H1 (cell line): ENCODE measurements at regions not wholly inside any gene's neighbourhood (a gene's known extent, or its start where the extent isn't known, plus 50 kb on each side); places are given as distances from the start of the nearest gene placed in this dataset.

Source experiments
- CTCF ChIA-PET: fragments of 300-600 bp; sonication (Branson Sonifier 250); formaldehyde crosslinking; loops from one replicate; lab custom pipeline; 2021; ENCODE audit not compliant: partially characterized antibody; lab: Charles Lee
- POLR2A ChIA-PET: fragments of 300-600 bp; sonication (Branson Sonifier 250); formaldehyde crosslinking; loops from one replicate; lab custom pipeline; 2021; ENCODE audit warnings: inconsistent platforms; ENCODE audit not compliant: partially characterized antibody; lab: Charles Lee
- DNase-seq, 2 experiments: peaks; one replicate each; pipeline versions ENCODE4 v3.0.0 to v3.0.0-alpha.2; 2010 to 2022; ENCODE audit warnings: low spot score in 2 of 2, low read depth in 1 of 2, mixed read lengths in 1 of 2
- FAIRE-seq: peaks from 2 replicates; lab custom pipeline; 2011; peaks lifted over from hg19 to GRCh38; lab: Jason Lieb, UNC
- H2AFZ ChIP-seq: 2 replicates; pipeline ENCODE4 v1.8.1; 2012; ENCODE audit warnings: low read length, inconsistent platforms
- H2AK5ac ChIP-seq: 2 replicates; pipeline ENCODE4 v1.6.1; 2013; ENCODE audit warnings: low read depth, low read length
- H2BK120ac ChIP-seq: replicated peaks from 2 replicates; pipeline ENCODE3; 2013; ENCODE audit warnings: low read depth, low read length, inconsistent platforms
- H2BK12ac ChIP-seq: 2 replicates; pipeline ENCODE4 v1.6.1; 2013; ENCODE audit warnings: low read depth, low read length
- H2BK15ac ChIP-seq: 2 replicates; pipeline ENCODE4 v1.6.1; 2013; ENCODE audit warnings: low read length
- H2BK20ac ChIP-seq: 2 replicates; pipeline ENCODE4 v1.6.1; 2013; ENCODE audit warnings: low read length
- H2BK5ac ChIP-seq: 2 replicates; pipeline ENCODE4 v1.6.1; 2013; ENCODE audit warnings: low read depth, low read length
- H3K14ac ChIP-seq: 2 replicates; pipeline ENCODE4 v1.6.1; 2013; ENCODE audit warnings: inconsistent platforms; ENCODE audit not compliant: insufficient read length
- H3K18ac ChIP-seq: 2 replicates; pipeline ENCODE4 v1.6.1; 2013; ENCODE audit warnings: low read length; ENCODE audit errors: extremely low read depth
- H3K23ac ChIP-seq: 2 replicates; pipeline ENCODE4 v1.6.1; 2013; ENCODE audit warnings: inconsistent platforms; ENCODE audit not compliant: insufficient read length
- H3K23me2 ChIP-seq: 2 replicates; pipeline ENCODE4 v1.6.1; 2013; ENCODE audit warnings: low read depth, low read length
- H3K27ac ChIP-seq: 2 replicates; pipeline ENCODE4 v1.6.1; 2011; ENCODE audit warnings: low read depth, low read length, inconsistent platforms
- H3K27me3 ChIP-seq, 4 experiments: replicated peaks in 1 of 4; 1 replicate in 1 of 4; 2 replicates in 3 of 4; pipeline versions ENCODE4 v1.6.1 to v1.8.1; 2011 to 2013; ENCODE audit warnings: low read length in 3 of 4, mild to moderate bottlenecking in 3 of 4, inconsistent platforms in 2 of 4, mixed read lengths in 2 of 4, moderate library complexity in 1 of 4; ENCODE audit not compliant: control insufficient read depth in 3 of 4, insufficient read depth in 3 of 4; ENCODE audit errors: extremely low read depth in 1 of 4
- H3K36me3 ChIP-seq, 4 experiments: 2 replicates each; pipeline versions ENCODE4 v1.6.1 to v1.8.1; 2011 to 2013; ENCODE audit warnings: mild to moderate bottlenecking in 4 of 4, low read length in 3 of 4, moderate library complexity in 2 of 4, control low read depth in 1 of 4, inconsistent platforms in 1 of 4; ENCODE audit not compliant: insufficient read depth in 4 of 4, control insufficient read depth in 2 of 4
- H3K4ac ChIP-seq: replicated peaks from 2 replicates; pipeline ENCODE3; 2013; ENCODE audit warnings: low read length, low read depth, mixed read lengths, inconsistent platforms; ENCODE audit not compliant: insufficient read length
- H3K4me1 ChIP-seq, 4 experiments: replicated peaks in 1 of 4; 1 replicate in 1 of 4; 2 replicates in 3 of 4; pipeline versions ENCODE4 v1.6.1 to v1.8.1; 2011 to 2013; ENCODE audit warnings: low read length in 3 of 4, inconsistent platforms in 2 of 4, mixed read lengths in 1 of 4; ENCODE audit not compliant: insufficient read depth in 4 of 4, control insufficient read depth in 3 of 4
- H3K4me2 ChIP-seq, 2 experiments: 2 replicates each; pipeline versions ENCODE4 v1.6.1 to v1.8.1; 2011 to 2013; ENCODE audit warnings: low read depth in 2 of 2, low read length in 2 of 2, control low read depth in 1 of 2, inconsistent platforms in 1 of 2, mild to moderate bottlenecking in 1 of 2; ENCODE audit not compliant: insufficient read depth in 1 of 2
- H3K4me3 ChIP-seq, 4 experiments: fragments of 200-600, 300-600 bp in 1 of 4; sonication (generic), shearing (Covaris generic), sonication (Bioruptor Twin) in 1 of 4; 2 replicates each; pipeline versions ENCODE4 v1.5.1 to v1.8.1; 2011 to 2016; ENCODE audit warnings: low read length in 4 of 4, low read depth in 3 of 4, control low read depth in 2 of 4, inconsistent platforms in 2 of 4, mild to moderate bottlenecking in 2 of 4, mixed read lengths in 1 of 4, moderate library complexity in 1 of 4; ENCODE audit not compliant: insufficient read depth in 2 of 4; ENCODE audit errors: extremely low read depth in 1 of 4
- H3K56ac ChIP-seq: replicated peaks from 2 replicates; pipeline ENCODE3; 2013; ENCODE audit warnings: low read depth, mild to moderate bottlenecking, mixed read lengths, low read length, inconsistent platforms; ENCODE audit not compliant: insufficient read length
- H3K79me1 ChIP-seq: 2 replicates; pipeline ENCODE4 v1.6.1; 2013; ENCODE audit warnings: low read depth, low read length, control low read depth
- H3K79me2 ChIP-seq, 2 experiments: 2 replicates each; pipeline versions ENCODE4 v1.6.1 to v1.8.1; 2012 to 2013; ENCODE audit warnings: low read length in 2 of 2, mild to moderate bottlenecking in 2 of 2, inconsistent platforms in 1 of 2; ENCODE audit not compliant: insufficient read depth in 2 of 2, control insufficient read depth in 1 of 2
- H3K9ac ChIP-seq, 4 experiments: replicated peaks in 1 of 4; 1 replicate in 1 of 4; 2 replicates in 3 of 4; pipeline versions ENCODE4 v1.6.1 to v1.8.1; 2011 to 2013; ENCODE audit warnings: low read depth in 3 of 4, low read length in 3 of 4, control low read depth in 2 of 4, mild to moderate bottlenecking in 2 of 4, moderate library complexity in 2 of 4, inconsistent platforms in 1 of 4; ENCODE audit errors: extremely low read depth in 1 of 4
- H3K9me3 ChIP-seq, 2 experiments: 2 replicates each; pipeline versions ENCODE4 v1.6.1 to v1.8.1; 2012 to 2013; ENCODE audit warnings: mild to moderate bottlenecking in 2 of 2, moderate library complexity in 2 of 2, control low read depth in 1 of 2, inconsistent platforms in 1 of 2, low read depth in 1 of 2, low read length in 1 of 2, mixed read lengths in 1 of 2; ENCODE audit not compliant: insufficient read depth in 2 of 2
- H4K20me1 ChIP-seq, 2 experiments: replicated peaks in 1 of 2; 2 replicates each; pipeline versions ENCODE3 to v1.8.1; 2011 to 2013; ENCODE audit warnings: inconsistent platforms in 2 of 2, low read length in 2 of 2, mild to moderate bottlenecking in 1 of 2; ENCODE audit not compliant: insufficient read depth in 2 of 2, control insufficient read depth in 1 of 2
- H4K5ac ChIP-seq: 2 replicates; pipeline ENCODE4 v1.6.1; 2013; ENCODE audit warnings: low read length, low read depth, mixed read lengths, inconsistent platforms; ENCODE audit not compliant: insufficient read length
- H4K8ac ChIP-seq: 2 replicates; pipeline ENCODE4 v1.8.0; 2013; ENCODE audit warnings: mild to moderate bottlenecking, moderate library complexity, low read length, inconsistent platforms; ENCODE audit not compliant: insufficient read depth; ENCODE audit errors: extremely low read depth
- H4K91ac ChIP-seq: replicated peaks from 2 replicates; pipeline ENCODE3; 2013; ENCODE audit warnings: low read length, mixed read lengths, inconsistent platforms; ENCODE audit not compliant: insufficient read length
- CTBP2 ChIP-seq: IDR thresholded peaks from 2 replicates; pipeline ENCODE4 v1.7.0; 2011; ENCODE audit warnings: borderline replicate concordance, mild to moderate bottlenecking, moderate library complexity, mixed read lengths, low read length; ENCODE audit not compliant: insufficient read depth, insufficient read length
- HDAC2 ChIP-seq, 2 experiments: fragments of 300-600 bp in 1 of 2; sonication (generic) in 1 of 2; IDR thresholded peaks; 2 replicates each; pipeline ENCODE4 v1.6.1; 2011 to 2012; ENCODE audit warnings: low read depth in 2 of 2, low read length in 2 of 2, mild to moderate bottlenecking in 2 of 2, moderate library complexity in 2 of 2, borderline replicate concordance in 1 of 2, inconsistent platforms in 1 of 2
- POLR2A ChIP-seq, 2 experiments: IDR thresholded peaks; 1 replicate in 1 of 2; 2 replicates in 1 of 2; pipeline ENCODE4 v1.6.1; 2011; ENCODE audit warnings: low read depth in 2 of 2, low read length in 2 of 2, mild to moderate bottlenecking in 2 of 2; ENCODE audit errors: control extremely low read depth in 1 of 2
- SUZ12 ChIP-seq: fragments of 200-600 bp; sonication (generic); IDR thresholded peaks from 2 replicates; pipeline ENCODE4 v1.6.1; 2012; ENCODE audit warnings: mild to moderate bottlenecking, inconsistent platforms, low read length, moderate library complexity, mixed read lengths
- TBP ChIP-seq: IDR thresholded peaks from 2 replicates; pipeline ENCODE4 v1.6.1; 2011; ENCODE audit warnings: low read depth, low read length, improper control_type of control experiment
- TF ChIP-seq, protein P1 (sequence below): IDR thresholded peaks from 2 replicates; pipeline ENCODE4 v1.6.1; 2012; ENCODE audit warnings: inconsistent platforms

DNA sequence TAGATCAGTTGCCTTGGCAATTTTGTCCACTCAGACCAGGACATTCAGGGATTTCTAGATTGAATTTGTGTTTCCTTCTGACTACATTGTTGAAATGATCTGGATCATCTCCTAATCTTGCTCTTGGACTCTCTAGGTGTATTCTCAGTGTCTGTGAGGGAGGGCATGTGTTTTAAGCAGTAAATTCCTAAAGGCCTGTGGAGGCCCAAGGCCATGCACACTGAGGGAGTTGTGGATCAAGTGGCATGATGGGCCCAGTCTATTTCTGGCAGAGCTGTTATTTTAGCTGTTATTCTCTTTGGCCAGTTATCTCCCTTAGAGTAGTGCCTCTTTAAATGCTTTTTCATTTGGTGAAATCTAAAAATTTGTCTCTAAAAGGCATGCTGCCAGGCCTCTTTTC, 144.9 kb downstream of the RPIA start:
- Histone ChIP-seq H2AK5ac (no peak overlapping the region), H4K20me1 (no peaks in the 10 kb centered on the region), H2BK20ac (no peak overlapping the region), H3K4me2 (no peak overlapping the region), H3K27me3 (no peaks in the 10 kb centered on the region), H4K8ac (no peak overlapping the region), H2BK12ac (no peak overlapping the region), H3K9me3 (no peaks in the 10 kb centered on the region), H3K36me3 (no peaks in the 10 kb centered on the region), H2BK120ac (no peak overlapping the region), H4K91ac (no peak overlapping the region), H3K18ac (no peak overlapping the region), H3K23ac (no peak overlapping the region), H3K27ac (no peak overlapping the region), H4K5ac (no peak overlapping the region), H3K9ac (no peak overlapping the region), H3K56ac (no peak overlapping the region), H3K79me1 (no peaks in the 10 kb centered on the region), H2BK15ac (no peak overlapping the region), H2BK5ac (no peak overlapping the region), H3K4ac (no peak overlapping the region), H3K23me2 (no peaks in the 10 kb centered on the region), H2AFZ (no peak overlapping the region), H3K4me1 (peaks cover 0 to 2% (median 0%) of the 10 kb centered on the region in 4 experiments; a peak in 2 of 7 replicates), H3K14ac (no peak overlapping the region), H3K4me3 (no peak overlapping the region), H3K79me2 (no peaks in the 10 kb centered on the region)
- ChIA-PET POLR2A (no interaction called here), CTCF (no interaction called here)
- FAIRE-seq (no peak), DNase-seq (no peak)
- TF ChIP-seq CTBP2 (no peak), POLR2A (IDR thresholded peaks at IDR 0.05; ENCODE audit: control extremely low read depth in 1 of 2, low read depth in 2 of 2, low read length in 2 of 2) (no peak), SUZ12 (no peak), TBP (no peak), HDAC2 (IDR thresholded peaks at IDR 0.05; ENCODE audit: borderline replicate concordance in 1 of 2, low read depth in 2 of 2, low read length in 2 of 2) (no peak)
- TF ChIP-seq, protein P1, sequence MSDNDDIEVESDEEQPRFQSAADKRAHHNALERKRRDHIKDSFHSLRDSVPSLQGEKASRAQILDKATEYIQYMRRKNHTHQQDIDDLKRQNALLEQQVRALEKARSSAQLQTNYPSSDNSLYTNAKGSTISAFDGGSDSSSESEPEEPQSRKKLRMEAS = no peak
